Activated naive CD4-positive, alpha-beta T cell treated with anti-CD3 and anti-CD28 coated beads, Interleukin-2, amount 10 ng/mL, durations not matched to agents 7 days and 5 days (primary cell): ENCODE measurements at regions not wholly inside any gene's neighbourhood (a gene's known extent, or its start where the extent isn't known, plus 50 kb on each side); places are given as distances from the start of the nearest gene placed in this dataset.

ENCODE experiments used
- CTCF ChIA-PET: fragments of 350-600 bp; sonication (Branson Sonifier 250); formaldehyde crosslinking; loops from one replicate; lab custom pipeline; 2021; ENCODE audit warnings: antibody characterized with exemption; lab: Charles Lee
- DNase-seq: peaks from one replicate; pipeline ENCODE4 v3.0.0-alpha.2; 2020
- H3K27ac Mint-ChIP-seq: one replicate; pipeline ENCODE4 v1.8.0; 2021; ENCODE audit warnings: mild to moderate bottlenecking, moderate library complexity, mixed read lengths
- H3K27me3 Mint-ChIP-seq: one replicate; pipeline ENCODE4 v1.8.0; 2021; ENCODE audit warnings: mild to moderate bottlenecking, mixed read lengths
- H3K36me3 Mint-ChIP-seq: one replicate; pipeline ENCODE4 v1.8.0; 2021; ENCODE audit warnings: mixed read lengths
- H3K4me1 Mint-ChIP-seq: one replicate; pipeline ENCODE4 v1.8.0; 2021; ENCODE audit warnings: mixed read lengths
- H3K4me3 Mint-ChIP-seq: one replicate; pipeline ENCODE4 v1.8.0; 2021; ENCODE audit warnings: mild to moderate bottlenecking, moderate library complexity, mixed read lengths
- H3K9me3 Mint-ChIP-seq: one replicate; pipeline ENCODE4 v1.8.0; 2021; ENCODE audit warnings: mixed read lengths

GRCh38 chr7:12866207-12866606, 178.8 kb downstream of the ARL4A start:
- Mint-ChIP-seq H3K4me1 (no peaks in the 10 kb centered on the region), H3K27me3 (no peaks in the 10 kb centered on the region), H3K36me3 (no peaks in the 10 kb centered on the region), H3K4me3 (no peak overlapping the region), H3K9me3 (no peaks in the 10 kb centered on the region), H3K27ac (no peak overlapping the region)
- CTCF ChIA-PET: no interaction called here
- no peak for DNase-seq

DNA sequence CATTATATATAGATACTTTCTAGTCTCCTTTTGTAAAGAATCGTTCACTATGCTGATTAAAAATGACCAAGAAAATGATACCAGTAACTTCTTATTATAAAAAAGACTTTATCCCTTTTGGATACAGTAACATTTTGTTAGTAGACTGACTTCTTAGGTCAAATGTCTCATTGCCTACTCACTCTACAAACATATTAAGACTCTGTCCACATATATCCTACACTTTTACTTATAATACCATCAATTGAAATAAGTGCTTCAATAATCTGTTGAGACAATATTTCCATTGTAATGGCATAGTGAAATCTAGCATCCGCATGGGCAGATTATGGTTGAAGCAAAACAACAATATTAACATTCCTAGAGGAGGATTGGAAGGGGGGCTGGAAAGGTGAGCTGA, 180.6 kb downstream of the ARL4A start:
- Mint-ChIP-seq H3K27ac (no peak overlapping the region), H3K36me3 (no peaks in the 10 kb centered on the region), H3K9me3 (no peaks in the 10 kb centered on the region), H3K27me3 (no peaks in the 10 kb centered on the region), H3K4me1 (no peaks in the 10 kb centered on the region), H3K4me3 (no peak overlapping the region)
- CTCF ChIA-PET: no interaction called here
- no peak for DNase-seq

- H3K4me1 Mint-ChIP-seq: no peaks in the 10 kb centered on the region
- H3K27ac Mint-ChIP-seq: no peak overlapping the region
- H3K36me3 Mint-ChIP-seq: no peaks in the 10 kb centered on the region
- H3K9me3 Mint-ChIP-seq: no peaks in the 10 kb centered on the region
- CTCF ChIA-PET: no interaction called here
- no peak for DNase-seq
- H3K27me3 Mint-ChIP-seq: no peaks in the 10 kb centered on the region
- H3K4me3 Mint-ChIP-seq: no peak overlapping the region
Observed at GRCh38 chr7:12870219-12870618, 182.8 kb downstream of the ARL4A start.

DNA sequence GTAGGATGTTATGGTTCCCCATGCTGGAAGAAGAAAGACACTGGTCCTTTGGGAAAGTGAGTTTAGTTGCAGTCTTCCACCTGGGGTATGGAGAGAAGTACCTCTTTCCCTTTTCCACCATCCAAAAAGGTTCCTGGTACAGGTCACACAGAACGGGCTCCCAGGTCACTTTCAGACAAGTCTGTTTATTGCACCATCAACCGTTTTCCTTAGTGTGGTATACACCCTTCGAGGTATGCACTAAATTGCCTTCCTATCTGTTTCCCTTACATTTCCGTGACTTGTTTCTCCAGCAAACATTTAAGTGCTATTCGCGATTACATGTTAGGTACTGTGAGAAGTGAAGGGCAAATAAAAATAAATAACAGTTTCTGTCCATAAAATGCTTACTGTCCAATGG, 185.1 kb downstream of the ARL4A start:
- no peaks in the 10 kb centered on the region for H3K27me3 Mint-ChIP-seq
- no peaks in the 10 kb centered on the region for H3K36me3 Mint-ChIP-seq
- no peak for DNase-seq
- H3K4me1 Mint-ChIP-seq: no peaks in the 10 kb centered on the region
- CTCF ChIA-PET: no interaction called here
- H3K9me3 Mint-ChIP-seq: no peaks in the 10 kb centered on the region
- H3K4me3 Mint-ChIP-seq: no peak overlapping the region
- H3K27ac Mint-ChIP-seq: no peak overlapping the region

DNA sequence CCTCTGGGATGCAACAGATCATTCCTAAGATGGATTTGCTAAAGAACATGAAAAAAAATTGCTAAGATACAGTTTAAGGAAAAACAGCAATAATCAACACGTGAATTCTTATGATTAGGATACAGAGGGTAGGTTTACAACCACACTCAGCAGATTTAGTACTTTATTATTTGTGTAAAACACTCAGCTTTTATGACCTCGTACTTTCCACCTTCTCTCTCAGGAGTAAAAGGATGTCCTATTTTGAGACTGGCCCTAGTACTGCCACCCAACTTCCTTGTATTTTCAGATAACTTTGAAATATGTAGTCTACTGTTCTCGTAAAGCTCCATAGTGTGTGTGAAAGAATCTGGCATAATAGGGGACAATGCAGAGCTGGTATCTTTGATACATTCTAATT, 186.1 kb downstream of the ARL4A start:
- Mint-ChIP-seq H3K27ac (no peak overlapping the region), H3K4me3 (no peak overlapping the region), H3K4me1 (no peaks in the 10 kb centered on the region), H3K9me3 (no peaks in the 10 kb centered on the region), H3K27me3 (no peaks in the 10 kb centered on the region), H3K36me3 (no peaks in the 10 kb centered on the region)
- DNase-seq: no peak
- CTCF ChIA-PET: no interaction called here

DNA sequence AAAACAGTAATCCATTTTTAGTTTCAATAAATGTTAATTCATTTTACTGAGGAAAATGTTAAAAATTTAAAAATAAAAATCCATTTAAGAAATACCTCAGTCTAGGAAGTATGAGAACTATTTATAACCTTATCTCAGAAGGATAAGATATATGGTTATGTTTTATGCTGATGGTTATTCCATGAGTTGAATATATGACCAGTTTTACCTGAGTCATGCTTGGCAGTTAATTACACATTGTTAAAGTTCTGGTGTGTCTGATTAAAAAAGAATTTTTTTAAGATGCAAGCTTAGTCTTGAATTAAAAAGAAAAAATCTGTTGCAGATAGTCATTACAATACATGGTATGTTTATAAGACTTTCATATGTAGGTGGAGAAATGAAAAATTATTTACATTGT, 191.7 kb downstream of the ARL4A start:
- no peak for DNase-seq
- no peak overlapping the region for H3K4me3 Mint-ChIP-seq
- CTCF ChIA-PET: no interaction called here
- H3K4me1 Mint-ChIP-seq: no peaks in the 10 kb centered on the region
- no peak overlapping the region for H3K27ac Mint-ChIP-seq
- no peaks in the 10 kb centered on the region for H3K9me3 Mint-ChIP-seq
- H3K36me3 Mint-ChIP-seq: no peaks in the 10 kb centered on the region
- no peaks in the 10 kb centered on the region for H3K27me3 Mint-ChIP-seq

DNA sequence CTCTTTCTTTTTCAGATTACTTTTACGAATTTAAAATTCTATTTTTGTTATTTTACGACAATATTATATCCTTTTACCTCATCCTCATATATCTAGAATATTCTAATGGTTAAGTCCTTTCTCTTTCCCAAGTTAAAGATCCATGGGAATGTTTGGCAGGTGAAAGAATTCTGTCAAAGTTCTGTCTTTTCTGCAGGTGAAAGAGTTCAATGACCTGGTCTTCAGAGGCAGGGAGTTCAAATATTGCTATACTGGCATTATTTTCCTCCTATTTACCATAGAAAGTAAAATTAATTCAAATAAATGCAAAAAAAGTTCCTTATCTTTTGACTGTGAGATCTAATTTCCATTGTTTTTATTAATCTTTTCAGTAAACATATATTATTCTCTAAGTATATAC, 194.3 kb downstream of the ARL4A start:
- no peak overlapping the region for H3K4me3 Mint-ChIP-seq
- H3K36me3 Mint-ChIP-seq: no peaks in the 10 kb centered on the region
- CTCF ChIA-PET: no interaction called here
- H3K4me1 Mint-ChIP-seq: no peaks in the 10 kb centered on the region
- H3K27ac Mint-ChIP-seq: no peak overlapping the region
- DNase-seq: no peak
- no peaks in the 10 kb centered on the region for H3K27me3 Mint-ChIP-seq
- no peaks in the 10 kb centered on the region for H3K9me3 Mint-ChIP-seq

- Mint-ChIP-seq H3K36me3 (no peaks in the 10 kb centered on the region), H3K4me1 (no peaks in the 10 kb centered on the region), H3K9me3 (no peaks in the 10 kb centered on the region), H3K27me3 (no peaks in the 10 kb centered on the region), H3K4me3 (no peak overlapping the region), H3K27ac (no peak overlapping the region)
- DNase-seq: no peak
- CTCF ChIA-PET: no interaction called here
Observed at GRCh38 chr7:12882710-12883109, 195.3 kb downstream of the ARL4A start.

DNA sequence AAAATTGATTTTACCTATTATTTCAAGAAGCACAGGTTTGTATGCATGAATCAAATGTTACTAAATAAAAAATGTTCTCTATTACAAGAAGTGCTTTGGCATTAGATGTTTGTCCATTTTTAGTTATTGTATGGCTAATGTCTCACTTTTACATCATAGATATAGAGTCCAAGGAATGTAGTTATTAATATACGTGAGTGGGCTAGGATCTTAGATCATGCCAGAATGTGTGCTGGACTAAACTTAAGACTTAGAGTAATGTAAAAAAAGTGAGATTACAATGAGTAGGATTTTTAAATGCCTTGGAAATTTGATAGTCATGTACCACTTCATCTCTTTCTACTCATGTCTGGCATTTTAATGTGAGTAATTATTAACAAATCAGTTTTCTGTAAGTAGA, 196.6 kb downstream of the ARL4A start:
- CTCF ChIA-PET: no interaction called here
- no peaks in the 10 kb centered on the region for H3K9me3 Mint-ChIP-seq
- no peak overlapping the region for H3K27ac Mint-ChIP-seq
- H3K36me3 Mint-ChIP-seq: no peaks in the 10 kb centered on the region
- H3K4me3 Mint-ChIP-seq: no peak overlapping the region
- peaks cover 5% of the 10 kb centered on the region for H3K27me3 Mint-ChIP-seq
- no peaks in the 10 kb centered on the region for H3K4me1 Mint-ChIP-seq
- DNase-seq: no peak

GRCh38 chr7:12884856-12885440, 197.5 kb downstream of the ARL4A start:
- Mint-ChIP-seq H3K4me1 (no peaks in the 10 kb centered on the region), H3K27me3 (peaks cover 5% of the 10 kb centered on the region), H3K9me3 (no peaks in the 10 kb centered on the region), H3K4me3 (no peak overlapping the region), H3K36me3 (no peaks in the 10 kb centered on the region), H3K27ac (no peak overlapping the region)
- no peak for DNase-seq
- CTCF ChIA-PET: no interaction called here

GRCh38 chr7:12888717-12889116, 201.3 kb downstream of the ARL4A start:
- no peak overlapping the region for H3K4me3 Mint-ChIP-seq
- CTCF ChIA-PET: interaction anchor here (0.6 to 1.0 kb wide), 2 partner anchors 42 to 193 kb away, joined by 3 read pairs; no protein-coding TSS in a partner anchor
- H3K36me3 Mint-ChIP-seq: no peaks in the 10 kb centered on the region
- H3K27me3 Mint-ChIP-seq: peaks cover 5% of the 10 kb centered on the region
- no peaks in the 10 kb centered on the region for H3K9me3 Mint-ChIP-seq
- H3K4me1 Mint-ChIP-seq: no peaks in the 10 kb centered on the region
- DNase-seq: no peak
- no peak overlapping the region for H3K27ac Mint-ChIP-seq

DNA sequence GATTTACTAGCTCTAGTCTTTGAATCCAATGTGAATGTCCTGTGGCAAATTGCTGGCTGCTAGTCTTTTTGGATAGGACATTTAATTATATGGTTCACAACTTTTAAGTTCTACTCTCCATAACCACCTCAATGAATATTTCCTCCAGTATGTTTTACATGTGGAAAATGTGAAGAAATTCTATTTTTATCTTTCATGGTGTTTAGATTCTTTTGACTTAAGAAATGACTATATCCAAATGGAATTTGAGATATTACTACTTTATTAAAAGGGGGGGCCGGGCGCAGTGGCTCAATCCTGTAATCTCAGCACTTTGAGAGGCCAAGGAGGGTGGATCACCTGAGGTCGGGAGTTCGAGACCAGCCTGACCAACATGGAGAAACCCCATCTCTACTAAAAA, 202.0 kb downstream of the ARL4A start:
- Mint-ChIP-seq H3K27ac (no peak overlapping the region), H3K9me3 (no peaks in the 10 kb centered on the region), H3K4me1 (no peaks in the 10 kb centered on the region), H3K4me3 (no peak overlapping the region), H3K27me3 (peaks cover 5% of the 10 kb centered on the region), H3K36me3 (no peaks in the 10 kb centered on the region)
- CTCF ChIA-PET: no interaction called here
- no peak for DNase-seq

- H3K9me3 Mint-ChIP-seq: no peaks in the 10 kb centered on the region
- H3K27ac Mint-ChIP-seq: no peak overlapping the region
- DNase-seq: no peak
- no peaks in the 10 kb centered on the region for H3K4me1 Mint-ChIP-seq
- CTCF ChIA-PET: no interaction called here
- H3K4me3 Mint-ChIP-seq: no peak overlapping the region
- H3K36me3 Mint-ChIP-seq: no peaks in the 10 kb centered on the region
- peaks cover 5% of the 10 kb centered on the region for H3K27me3 Mint-ChIP-seq
Observed at GRCh38 chr7:12890586-12890985, 203.2 kb downstream of the ARL4A start.

DNA sequence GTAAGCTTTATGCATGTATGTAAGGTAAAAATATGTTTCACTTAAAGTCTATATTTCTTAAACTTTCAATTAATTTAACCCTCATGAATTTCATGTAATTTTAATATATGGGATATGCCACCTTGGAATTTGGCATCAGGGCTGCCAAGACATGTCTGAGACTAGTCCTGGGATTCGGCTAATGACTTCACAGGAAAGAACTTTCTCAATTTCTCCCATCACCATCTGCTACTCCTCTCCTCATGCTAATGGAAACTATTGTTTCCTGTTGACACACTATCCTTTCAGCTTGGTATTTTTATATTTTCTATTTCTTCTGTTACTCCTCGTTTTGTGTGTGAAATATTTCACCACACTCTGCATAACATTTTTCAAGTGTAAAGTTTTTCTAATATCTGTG, 205.9 kb downstream of the ARL4A start:
- DNase-seq: no peak
- CTCF ChIA-PET: no interaction called here
- Mint-ChIP-seq H3K27ac (no peak overlapping the region), H3K36me3 (no peaks in the 10 kb centered on the region), H3K4me1 (no peaks in the 10 kb centered on the region), H3K4me3 (no peak overlapping the region), H3K27me3 (peaks cover 4% of the 10 kb centered on the region), H3K9me3 (no peaks in the 10 kb centered on the region)

DNA sequence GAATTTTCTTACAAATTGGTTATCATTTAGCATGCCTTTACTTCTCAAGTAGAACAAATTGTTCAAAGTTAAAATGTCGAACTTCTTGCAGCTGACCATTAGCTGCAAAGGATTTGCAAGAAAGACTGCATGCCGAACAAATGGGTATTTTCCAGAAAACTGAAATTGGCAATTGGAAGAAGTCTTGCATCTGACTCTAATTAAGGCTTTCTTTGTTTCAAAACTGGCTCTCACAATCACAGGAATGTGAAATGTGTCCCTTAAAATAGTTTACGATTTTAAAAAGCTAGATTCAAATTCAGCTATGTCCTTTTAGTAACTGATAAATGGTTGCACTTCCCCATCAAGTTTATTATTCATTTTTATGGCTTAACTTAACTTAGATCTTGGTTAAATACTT, 207.9 kb downstream of the ARL4A start:
- Mint-ChIP-seq H3K4me3 (no peak overlapping the region), H3K4me1 (no peaks in the 10 kb centered on the region), H3K27ac (no peak overlapping the region), H3K36me3 (no peaks in the 10 kb centered on the region), H3K9me3 (no peaks in the 10 kb centered on the region), H3K27me3 (no peaks in the 10 kb centered on the region)
- CTCF ChIA-PET: no interaction called here
- DNase-seq: no peak

- CTCF ChIA-PET: interaction anchor here (0.7 kb wide), 1 partner anchor 220 kb away, joined by 3 read pairs; no protein-coding TSS in a partner anchor
- Mint-ChIP-seq H3K4me3 (no peak overlapping the region), H3K27me3 (no peaks in the 10 kb centered on the region)
Observed at GRCh38 chr7:12896316-12896715, 208.9 kb downstream of the ARL4A start.

More at GRCh38 chr7:12896316-12896715, 208.9 kb downstream of the ARL4A start:
- no peak for DNase-seq
- Mint-ChIP-seq H3K9me3 (no peaks in the 10 kb centered on the region), H3K36me3 (no peaks in the 10 kb centered on the region), H3K27ac (no peak overlapping the region), H3K4me1 (no peaks in the 10 kb centered on the region)
